HuH-7 (cell line): ENCODE measurements at regions not wholly inside any gene's neighbourhood (a gene's known extent, or its start where the extent isn't known, plus 50 kb on each side); places are given as distances from the start of the nearest gene placed in this dataset.
A peak's percentile ranks its signal among the peaks of the same experiment; 100 is the strongest.

Experiments
- DNase-seq: peaks from one replicate; pipeline ENCODE4 v3.0.0; 2011; ENCODE audit warnings: low spot score

DNA sequence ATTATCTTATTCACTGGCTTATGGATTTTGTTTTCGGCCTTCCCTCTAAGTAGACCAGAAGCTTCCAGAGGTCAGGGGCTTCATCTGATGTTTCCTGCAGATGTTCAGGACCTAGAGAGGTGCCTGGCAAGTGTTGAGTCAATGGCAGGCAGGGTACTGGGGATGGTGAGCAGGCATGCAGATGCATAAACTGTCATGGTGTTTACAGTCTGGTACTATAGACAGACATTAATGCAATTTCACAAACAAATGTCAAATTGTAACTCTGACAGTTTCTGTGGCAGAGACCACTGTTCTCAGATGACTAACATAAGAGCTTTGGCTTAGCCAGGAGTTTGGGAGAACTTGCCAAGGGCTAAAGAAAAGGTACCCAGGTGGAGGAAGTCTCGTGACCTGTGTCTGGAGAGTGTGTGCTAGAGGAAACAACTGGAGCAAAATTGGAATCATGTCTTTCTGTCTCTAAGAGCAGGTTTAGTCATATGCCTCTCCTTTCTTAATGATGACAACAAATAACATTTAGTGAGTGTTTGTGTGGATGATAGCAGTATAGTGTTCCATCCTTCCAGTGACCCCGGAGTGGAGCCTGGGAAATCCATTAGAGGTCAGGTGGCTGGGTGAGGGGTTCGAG is 53.7 kb upstream of the TRAK1 start:
- no peak for DNase-seq

DNA sequence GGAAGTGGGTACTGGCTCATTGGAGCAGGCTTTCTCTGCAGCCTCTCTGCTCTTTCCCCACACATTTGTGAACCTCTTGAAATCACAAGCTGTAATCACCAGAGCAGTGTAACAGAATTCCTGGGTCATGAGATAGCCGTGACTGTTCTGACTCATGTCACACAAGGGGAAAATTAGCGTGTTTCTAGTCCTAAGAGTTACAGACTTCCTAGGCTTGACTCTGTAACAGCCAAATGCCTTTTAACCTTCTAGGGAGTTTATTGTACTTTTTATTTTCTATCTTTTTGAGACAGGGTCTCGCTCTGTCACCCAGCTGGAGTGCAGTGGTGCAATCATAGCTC is 54.7 kb upstream of the TRAK1 start:
- peak; percentile 40 for DNase-seq

DNA sequence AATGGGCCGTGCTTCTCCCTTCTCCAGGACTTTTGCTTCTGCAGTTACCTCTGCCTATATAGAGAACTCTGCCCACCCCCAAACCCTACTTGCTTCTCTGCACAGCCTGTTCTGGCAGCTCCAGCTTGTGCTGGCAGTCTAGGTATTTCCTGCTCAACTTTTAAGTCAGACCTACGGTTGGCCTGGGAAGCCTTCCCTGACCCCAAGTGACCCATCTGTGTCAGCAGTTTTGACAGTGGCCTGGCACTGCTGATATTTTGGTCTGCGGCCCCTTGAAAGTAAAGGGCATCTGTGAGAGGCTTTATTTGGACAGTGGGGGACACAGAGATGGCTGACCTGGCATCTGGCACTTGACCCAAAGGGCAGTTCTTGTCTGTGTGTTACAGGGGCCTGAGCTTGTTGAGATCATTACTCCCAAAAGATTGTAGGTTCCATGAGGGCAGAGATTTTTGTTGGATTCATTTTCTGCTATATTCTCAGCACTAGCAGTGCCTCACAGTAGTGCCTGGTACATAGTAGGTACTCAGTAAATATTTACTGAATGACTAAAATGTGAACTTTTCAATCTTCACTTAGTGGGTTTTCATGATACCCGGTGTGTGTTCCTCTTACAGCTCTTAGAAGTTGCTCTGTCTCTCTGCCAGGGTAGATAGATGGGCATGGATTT is 55.2 kb upstream of the TRAK1 start:
- no peak for DNase-seq

DNA sequence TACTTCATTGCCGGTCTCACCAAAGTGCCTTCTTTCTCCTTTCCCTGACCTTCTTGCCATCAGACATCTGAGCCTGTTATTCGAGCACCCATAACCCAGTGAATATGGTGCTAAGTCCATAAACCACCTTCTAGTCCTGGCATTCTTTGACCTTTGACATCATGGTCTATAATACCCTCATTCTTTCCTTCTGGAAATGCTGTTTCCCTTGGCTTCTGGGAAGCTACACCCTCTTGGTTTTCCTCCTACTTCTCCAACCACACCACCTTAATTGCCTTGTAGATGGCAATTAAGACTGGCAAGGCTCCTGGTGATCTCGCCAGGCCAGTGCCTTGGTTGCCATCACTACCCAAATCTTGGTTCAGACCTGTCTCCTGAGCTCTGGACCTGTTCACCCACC is 56.1 kb upstream of the TRAK1 start:
- DNase-seq: no peak

DNA sequence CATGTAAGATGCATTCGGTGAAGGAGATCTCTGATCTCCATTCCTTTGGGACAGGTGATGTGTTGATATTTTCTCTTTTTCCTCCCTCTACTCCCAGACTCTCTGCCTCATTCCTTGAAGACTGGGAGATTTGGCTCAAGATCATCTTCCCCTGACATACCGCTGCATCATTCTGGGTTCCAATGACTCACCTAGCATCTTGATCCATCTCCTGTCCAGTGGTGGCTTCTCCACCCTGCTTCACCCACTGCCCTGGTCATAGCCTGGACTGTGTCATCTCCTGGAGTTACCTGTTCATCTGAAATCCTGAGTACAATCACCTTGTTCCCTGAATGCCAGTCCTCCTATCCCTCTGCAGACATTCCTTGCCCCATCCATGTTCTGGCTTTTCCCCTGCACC is 57.4 kb upstream of the TRAK1 start:
- DNase-seq: no peak

DNA sequence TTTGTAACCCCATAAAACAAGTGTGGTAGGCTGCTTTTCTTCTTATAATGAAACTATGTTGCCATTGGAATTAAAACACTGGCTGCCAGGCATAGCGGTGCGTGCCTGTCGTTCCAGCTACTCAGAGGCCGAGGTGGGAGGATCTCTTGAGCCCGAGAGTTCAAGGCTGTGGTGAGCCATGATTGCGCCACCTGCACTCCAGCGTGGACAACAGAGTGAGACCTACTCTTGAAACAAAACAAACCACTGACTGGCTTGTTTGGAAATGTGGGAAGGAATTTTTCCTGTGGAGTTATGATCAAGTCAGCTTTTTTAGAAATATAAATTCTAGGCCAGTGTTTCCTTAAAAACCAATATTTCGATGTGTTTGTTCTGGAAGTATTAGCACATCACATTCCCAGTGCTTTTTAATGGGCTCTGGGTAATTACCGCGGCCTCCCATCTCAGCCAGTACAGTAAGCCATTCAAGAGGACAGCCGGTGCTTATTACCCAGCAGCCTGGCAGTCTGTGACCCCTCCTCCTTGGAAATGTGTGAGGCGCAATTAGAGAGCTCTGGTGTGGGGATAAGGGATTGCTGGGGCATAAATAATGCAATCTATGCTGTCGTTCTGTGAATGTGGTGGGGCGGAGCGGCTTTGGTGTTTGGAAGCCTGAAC is 58.3 kb upstream of the TRAK1 start:
- DNase-seq: peak; percentile 58

DNA sequence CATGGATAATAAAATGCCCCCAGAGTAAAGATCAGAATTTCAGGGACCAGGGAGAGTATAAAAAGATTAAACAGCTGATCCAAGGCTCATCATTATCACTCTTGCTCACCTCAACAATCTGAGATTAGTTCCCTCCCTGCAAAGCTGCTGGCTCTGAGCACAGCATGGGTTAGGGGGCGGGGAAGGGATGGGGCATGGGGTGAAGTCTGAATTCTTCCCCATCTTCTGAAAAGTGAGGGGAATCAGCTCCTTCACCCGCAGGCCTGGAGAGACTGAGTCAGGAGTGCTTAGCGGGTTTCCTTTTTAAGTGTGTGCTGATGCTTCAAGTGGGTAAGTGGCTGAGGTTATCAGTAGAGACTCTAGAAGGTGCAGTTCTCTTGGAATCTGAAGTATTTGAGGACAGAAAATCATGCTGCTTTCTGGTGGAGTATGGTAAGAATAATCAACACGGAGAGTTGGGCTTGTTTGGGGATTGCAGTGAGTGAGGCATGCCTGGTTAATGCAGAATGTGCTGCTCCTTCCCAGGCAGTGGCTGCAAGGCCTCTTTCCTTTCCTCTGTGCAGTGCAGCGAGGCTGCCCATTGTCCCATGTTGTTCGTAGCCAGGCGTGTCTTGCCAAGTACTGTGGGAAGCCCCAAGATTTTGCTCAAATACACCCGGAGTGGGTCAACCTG is 59.2 kb upstream of the TRAK1 start:
- no peak for DNase-seq

DNA sequence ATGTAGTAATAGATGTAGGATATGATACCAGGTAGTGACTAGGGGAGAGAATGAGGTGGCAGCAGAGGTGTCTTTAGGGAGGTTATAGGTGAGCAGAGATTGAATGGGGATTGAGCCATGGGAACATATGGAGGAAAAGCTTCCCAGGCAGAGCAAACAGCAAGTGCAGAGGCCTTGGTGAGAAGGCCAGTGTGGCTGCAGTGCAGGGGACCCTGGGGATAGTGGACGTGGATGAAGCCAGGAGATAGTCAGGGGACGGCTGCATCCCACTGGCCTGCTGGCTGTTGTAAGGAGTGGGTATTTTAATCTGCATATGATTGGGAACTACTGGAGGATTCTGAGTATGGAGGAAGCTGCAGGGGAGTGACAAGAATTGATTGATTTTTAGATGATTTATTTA is 62.7 kb upstream of the TRAK1 start:
- DNase-seq: no peak

DNA sequence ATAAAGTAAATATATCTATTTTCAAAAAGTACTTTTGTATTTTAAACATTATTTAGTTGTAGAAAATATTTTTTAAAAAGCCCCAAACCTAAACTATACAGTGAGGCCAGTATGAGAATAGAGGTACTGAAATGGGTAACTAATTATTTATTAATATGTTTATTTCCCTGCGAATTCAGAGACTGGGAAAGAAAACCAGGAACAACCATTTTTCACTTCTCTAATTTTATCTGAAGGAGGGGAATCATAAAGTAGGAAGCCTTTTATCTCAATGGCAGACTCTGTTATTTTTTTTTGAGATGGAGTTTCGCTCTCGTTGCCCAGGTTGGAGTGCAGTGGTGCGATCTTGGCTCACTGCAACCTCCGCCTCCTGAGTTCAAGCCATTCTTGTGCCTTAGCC is 63.6 kb upstream of the TRAK1 start:
- DNase-seq: no peak

DNA sequence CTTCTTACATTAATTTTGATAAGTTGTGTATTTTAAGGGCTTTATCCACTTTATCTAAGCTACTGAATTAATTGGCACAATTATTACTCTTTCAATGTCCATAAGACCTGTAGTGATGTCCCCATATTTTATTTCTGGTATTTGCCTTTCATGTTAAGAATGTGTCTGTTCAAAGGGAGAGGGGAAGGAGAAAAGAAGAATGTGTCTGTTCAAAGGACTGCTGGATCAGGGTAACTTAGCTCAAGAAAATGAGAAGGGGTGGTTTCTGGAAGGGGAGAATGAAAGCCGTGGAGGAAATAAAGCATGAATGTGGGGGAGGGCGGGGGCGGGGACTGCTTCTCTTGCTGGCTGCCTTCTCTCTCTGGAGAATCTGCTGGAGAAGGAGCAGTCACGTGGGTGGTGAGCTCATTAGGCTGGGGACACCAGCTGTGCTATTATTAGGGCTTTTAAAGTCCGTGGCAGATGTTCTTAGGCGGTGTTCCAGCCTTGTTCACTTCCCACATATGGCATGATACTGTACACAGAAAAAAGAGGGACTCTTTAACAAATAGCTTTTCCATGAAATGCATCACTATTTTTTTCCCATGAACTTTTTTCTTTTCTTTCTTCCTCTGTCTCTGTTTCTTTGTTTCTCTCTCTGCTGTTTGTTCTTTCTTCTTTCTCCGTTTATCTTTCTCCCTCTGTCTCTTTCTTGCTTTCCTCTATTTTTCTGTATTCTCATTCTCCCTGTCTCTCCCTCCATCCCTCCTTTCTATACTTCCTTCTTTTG is 63.7 kb upstream of the ULK4 start:
- DNase-seq: peak; percentile 46

DNA sequence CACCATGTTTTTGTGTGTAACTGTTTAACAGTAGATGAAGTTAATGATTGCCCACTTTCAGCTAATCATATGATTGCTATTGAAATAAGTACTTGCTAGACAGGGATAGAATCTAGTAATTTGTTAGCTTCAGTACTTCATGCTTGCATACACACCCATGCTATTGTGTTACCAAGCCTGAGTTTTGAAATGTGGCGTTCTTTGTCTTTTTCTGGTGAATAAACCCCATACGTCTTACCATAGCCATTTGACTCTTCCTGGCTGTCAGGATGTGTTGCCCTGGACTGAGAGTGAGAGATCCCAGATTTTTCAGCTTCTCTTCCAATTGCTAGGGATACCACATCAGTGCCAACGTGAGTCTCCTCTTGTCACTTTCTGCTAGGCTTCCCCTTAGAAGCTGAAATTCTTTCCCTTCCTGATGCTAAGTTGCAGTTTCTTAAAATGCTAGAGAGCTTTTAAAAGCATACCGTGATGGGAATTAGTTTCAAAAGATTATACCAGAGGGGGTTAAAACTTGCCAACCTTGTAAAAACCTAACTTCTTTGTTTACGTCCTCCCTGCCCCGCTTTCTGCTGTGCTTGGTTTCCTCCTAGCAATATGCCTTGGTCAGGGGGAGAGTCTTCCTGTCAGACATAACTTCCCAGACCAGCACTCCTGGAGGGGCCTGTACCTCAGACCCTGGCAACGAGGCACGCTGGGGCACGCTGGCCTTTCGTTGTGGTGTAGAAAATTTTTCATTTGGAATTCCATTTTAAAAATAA is 62.9 kb upstream of the ULK4 start:
- DNase-seq: no peak

DNA sequence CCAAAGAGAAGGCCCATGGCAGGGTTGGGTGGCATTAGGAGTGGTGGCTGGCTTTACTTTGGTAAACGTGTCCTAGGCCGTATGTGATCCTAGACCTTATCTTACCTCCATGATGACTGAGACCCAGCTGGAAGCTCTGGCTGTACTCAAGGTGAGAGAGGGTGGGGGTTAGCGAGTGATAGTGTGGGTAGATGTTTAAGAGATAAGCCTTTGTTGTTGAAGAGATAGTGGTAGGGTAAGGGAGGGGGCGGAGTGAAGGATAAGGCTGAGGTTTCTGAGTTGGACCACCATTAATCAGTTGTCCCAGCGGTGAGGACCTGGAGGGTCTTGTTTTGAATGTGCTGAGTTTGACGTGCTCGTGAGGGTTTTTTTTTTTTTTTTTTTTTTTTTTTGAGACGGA is 61.5 kb upstream of the ULK4 start:
- DNase-seq: no peak

DNA sequence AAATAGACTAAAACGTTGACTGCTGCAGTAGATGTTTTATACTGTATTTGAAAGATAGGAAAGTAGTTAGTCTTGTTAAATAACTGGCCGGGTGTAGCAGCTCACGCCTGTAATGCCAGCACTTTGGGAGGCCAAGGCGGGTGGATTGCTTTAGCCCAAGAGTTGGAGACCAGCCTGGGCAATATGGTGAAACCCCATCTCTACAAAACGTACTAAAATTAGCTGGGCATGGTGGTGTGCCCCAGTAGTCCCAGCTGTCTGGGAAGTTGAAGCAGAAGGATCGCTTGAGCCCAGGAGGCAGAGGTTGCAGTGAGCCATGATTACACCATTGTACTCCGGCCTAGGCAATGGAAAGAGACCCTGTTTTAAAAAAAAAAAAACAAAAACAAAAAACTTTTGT is 60.5 kb upstream of the ULK4 start:
- no peak for DNase-seq

DNA sequence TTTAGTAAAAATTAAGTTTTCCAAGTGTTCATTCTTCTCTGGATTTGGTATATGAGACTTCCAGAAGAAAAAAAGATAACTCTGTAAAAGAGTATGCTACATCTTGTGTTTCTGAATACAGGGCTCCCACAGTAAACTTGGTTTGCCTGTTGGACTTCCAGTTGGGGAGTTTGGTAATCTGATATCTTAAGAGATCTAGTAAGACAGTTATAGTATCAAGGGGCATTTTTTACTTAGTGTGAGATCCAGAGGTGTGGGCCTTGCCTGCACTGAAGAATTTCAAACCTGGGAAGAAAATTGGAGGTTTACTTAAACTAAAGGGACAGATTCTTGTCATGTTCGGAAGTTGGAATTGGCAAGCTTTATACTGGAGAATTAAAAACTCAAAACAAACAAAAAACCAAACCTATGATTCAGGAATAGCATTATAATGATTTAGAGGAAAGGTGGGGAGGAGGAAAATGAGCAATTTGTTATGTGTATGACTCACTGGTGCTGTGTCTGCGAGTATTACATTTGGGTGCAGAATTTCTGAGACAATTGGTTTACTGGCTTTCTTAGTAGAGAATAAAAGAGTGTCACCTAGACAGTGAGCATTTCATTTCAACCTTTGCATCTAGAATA is 58.9 kb upstream of the ULK4 start:
- DNase-seq: no peak

DNA sequence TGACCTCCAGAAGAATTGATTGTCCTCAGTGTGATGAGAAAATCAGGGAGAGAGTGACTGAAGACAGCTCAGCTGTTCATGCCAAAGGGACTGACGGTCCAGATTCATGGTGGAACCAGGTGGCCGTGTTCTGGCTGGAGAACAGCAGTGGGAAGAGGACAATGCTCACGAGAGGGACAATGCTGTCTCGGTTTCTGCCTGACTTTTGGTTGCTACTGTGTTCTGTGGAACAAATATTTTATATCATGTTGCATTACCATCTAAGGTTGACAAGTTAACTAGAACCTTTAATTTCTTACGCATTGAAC is 58.0 kb upstream of the ULK4 start:
- DNase-seq: no peak

DNA sequence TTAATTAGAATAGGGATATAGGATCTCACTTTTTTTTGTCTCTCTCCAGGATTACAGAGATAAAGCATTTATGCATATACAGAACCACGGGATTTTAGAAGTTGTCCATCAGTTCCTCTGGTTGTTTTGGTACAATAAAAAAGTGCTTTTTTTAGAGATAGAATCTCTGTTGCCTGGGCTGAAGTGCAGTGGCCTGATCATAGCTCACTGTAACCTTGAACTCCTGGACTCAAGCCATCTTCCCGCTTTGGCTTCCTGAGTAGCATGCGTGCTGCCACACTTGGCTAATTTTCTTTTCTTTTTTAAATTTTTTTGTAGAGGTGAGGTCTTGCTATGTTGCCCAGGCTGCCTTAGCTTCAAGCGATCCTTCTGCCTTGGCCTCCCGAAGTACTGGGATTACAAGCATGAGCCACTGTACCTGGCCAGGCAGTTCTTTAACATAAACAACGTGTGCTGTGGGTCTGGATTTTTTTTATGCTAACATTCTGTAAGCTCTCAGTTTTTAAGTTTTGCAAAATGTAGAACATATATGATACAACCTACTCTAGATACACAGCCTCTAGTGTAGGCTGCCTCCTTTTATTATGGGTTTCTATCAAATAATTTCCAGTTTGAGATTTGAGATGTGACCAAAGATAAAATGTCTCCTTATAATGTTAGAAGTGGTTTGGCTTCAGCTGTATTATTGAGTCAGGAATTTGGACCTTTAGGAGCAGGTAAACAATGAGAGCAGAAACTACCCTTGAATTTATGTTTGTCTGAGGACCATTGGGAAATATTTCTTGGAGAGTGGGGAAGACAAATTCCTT is 57.4 kb upstream of the ULK4 start:
- DNase-seq: no peak

DNA sequence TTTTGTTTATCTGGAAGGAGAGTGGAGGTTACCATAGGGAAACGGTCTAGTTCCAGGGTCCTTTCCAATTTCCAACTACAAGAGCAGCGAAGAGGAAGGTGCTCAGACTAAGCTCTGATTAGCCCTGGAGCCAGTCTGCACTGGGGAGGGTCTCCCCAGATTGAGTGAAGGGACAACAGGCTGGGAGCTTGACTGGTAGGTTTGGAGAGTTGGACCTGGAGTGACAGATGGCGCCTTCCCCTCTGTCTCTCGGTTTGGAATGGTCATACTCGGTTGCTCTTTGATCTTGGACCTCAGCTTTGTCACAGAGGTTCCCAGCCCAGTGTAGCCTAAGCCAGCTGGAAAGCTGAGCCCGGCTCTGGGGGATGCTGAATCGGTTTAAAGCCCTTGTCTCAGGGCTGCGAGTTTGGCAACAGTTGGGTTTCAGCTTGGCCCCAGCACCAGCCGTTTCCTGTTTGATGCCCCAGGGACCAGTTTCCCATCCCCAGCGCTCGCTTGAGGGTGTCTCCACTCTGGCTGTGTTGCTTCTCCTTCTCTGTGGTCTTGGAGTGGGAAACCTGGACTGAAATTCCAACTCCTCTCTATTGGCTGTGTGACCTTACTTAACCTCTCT is 53.1 kb upstream of the ULK4 start:
- peak; percentile 60 for DNase-seq

DNA sequence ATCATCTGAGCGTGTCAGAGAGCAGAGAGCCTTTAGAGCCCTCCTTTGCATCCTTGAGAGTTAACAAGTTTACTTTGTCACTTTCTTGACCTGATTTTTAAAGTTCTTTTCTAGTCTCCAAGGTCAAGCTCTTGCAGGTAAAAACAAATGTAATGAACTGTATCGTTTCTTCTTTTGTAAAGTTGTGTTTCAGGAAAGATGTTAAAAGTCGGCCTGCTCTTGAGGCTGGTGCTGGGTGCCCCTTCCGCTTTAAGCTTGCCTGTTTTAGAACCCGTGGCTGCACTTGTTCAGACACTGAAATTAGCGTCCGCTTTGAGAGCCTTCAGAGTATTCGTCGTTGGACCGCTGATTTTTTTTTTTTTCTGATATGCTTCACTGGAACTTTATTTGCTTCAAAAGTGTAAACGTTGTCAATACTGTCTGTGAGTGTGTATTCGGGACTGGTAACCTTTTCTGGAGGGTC is 52.6 kb upstream of the ULK4 start:
- DNase-seq: no peak

DNA sequence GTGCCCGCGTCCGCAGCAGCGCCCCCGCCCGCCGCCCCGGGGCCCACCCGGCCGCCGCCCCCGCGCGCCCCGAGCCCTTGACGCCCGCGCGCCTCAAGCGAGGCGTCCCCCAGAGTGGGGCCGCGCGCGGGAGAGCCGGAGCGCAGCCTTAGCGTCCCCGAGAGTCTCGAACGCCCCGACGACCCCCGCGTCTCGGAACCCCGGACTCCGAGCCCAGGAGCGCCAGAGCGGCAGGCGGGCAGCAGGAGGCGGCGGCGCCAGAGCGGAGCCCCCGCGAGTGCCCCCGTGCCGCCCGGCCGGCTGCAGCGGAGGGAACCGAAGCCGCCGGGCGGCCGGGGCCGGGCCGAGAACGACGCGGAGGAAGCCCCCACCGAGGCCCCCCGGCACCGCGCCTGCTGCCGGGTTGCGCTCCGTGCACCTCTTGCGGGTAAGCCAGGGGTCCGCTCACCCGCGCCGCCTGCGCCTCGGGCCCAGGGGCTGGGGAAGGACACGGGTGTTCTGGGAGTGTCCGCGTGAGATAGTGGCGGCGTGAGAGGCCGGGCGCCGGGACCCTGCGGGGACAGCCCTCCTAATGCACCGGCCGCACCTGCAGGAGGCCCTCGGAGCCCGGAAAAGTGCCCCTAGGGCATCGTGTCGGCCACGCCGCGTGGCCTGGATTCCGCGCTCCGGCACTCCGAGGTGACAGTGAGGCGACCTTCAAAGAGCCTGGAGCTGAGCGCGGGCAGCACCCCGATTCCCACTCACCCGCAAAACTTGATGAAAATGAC is 52.0 kb upstream of the ULK4 start:
- DNase-seq: peak; percentile 36
